Loucy (cell line): ENCODE measurements at regions not wholly inside any gene's neighbourhood (a gene's known extent, or its start where the extent isn't known, plus 50 kb on each side); places are given as distances from the start of the nearest gene placed in this dataset.
A peak's percentile ranks its signal among the peaks of the same experiment; 100 is the strongest.

Experiments used
- H2AFZ ChIP-seq: fragments of 200-600 bp; sonication (generic); 2 replicates; pipeline ENCODE4 v1.6.0; 2016; ENCODE audit warnings: antibody characterized with exemption, mild to moderate bottlenecking, low read length, moderate library complexity
- H3F3A ChIP-seq: fragments of 200-600 bp; 2 replicates; pipeline ENCODE4 v1.6.0; 2016; ENCODE audit warnings: antibody characterized with exemption, low read depth, mild to moderate bottlenecking
- H3K27me3 ChIP-seq: fragments of 200-600 bp; sonication (generic); 2 replicates; pipeline ENCODE4 v1.6.1; 2014; ENCODE audit warnings: low read length, mild to moderate bottlenecking; ENCODE audit not compliant: insufficient read depth, poor library complexity, severe bottlenecking
- H3K36me3 ChIP-seq: fragments of 200-600 bp; sonication (generic); 2 replicates; pipeline ENCODE4 v1.6.1; 2016; ENCODE audit warnings: low read length; ENCODE audit not compliant: insufficient read depth
- H3K4me1 ChIP-seq: fragments of 200-600 bp; sonication (generic); 2 replicates; pipeline ENCODE4 v1.5.1; 2014; ENCODE audit warnings: low read length, mild to moderate bottlenecking; ENCODE audit not compliant: insufficient read depth, poor library complexity, severe bottlenecking
- H3K4me2 ChIP-seq: fragments of 200-600 bp; sonication (generic); 2 replicates; pipeline ENCODE4 v1.6.0; 2014; ENCODE audit warnings: antibody characterized with exemption, low read length, low read depth, mild to moderate bottlenecking; ENCODE audit not compliant: poor library complexity, severe bottlenecking
- H3K4me3 ChIP-seq: fragments of 200-600 bp; sonication (generic); 2 replicates; pipeline ENCODE4 v1.5.1; 2014; ENCODE audit warnings: low read length, mild to moderate bottlenecking, mixed read lengths; ENCODE audit not compliant: poor library complexity, severe bottlenecking
- H3K79me2 ChIP-seq: fragments of 200-600 bp; sonication (generic); 2 replicates; pipeline ENCODE4 v1.6.1; 2014; ENCODE audit warnings: low read length; ENCODE audit not compliant: insufficient read depth
- H3K9ac ChIP-seq: fragments of 200-600 bp; sonication (generic); 2 replicates; pipeline ENCODE4 v1.6.0; 2014; ENCODE audit warnings: mild to moderate bottlenecking, low read depth, low read length, moderate library complexity; ENCODE audit not compliant: poor library complexity, severe bottlenecking
- H3K9me2 ChIP-seq: fragments of 200-600 bp; sonication (generic); replicated peaks from 2 replicates; pipeline ENCODE4 v1.6.1; 2016; ENCODE audit warnings: low read depth, low read length, mixed read lengths
- H3K9me3 ChIP-seq: fragments of 200-600 bp; sonication (generic); 2 replicates; pipeline ENCODE4 v1.6.1; 2014; ENCODE audit warnings: mild to moderate bottlenecking, antibody characterized with exemption, low read length, low read depth; ENCODE audit not compliant: insufficient read depth
- H4K20me1 ChIP-seq: fragments of 200-600 bp; sonication (generic); 2 replicates; pipeline ENCODE4 v1.6.0; 2014; ENCODE audit warnings: antibody characterized with exemption, low read length, mild to moderate bottlenecking; ENCODE audit not compliant: insufficient read depth, poor library complexity, severe bottlenecking
- EZH2phosphoT487 ChIP-seq: fragments of 200-600 bp; IDR thresholded peaks from 2 replicates; pipeline ENCODE4 v1.6.1; 2018; ENCODE audit warnings: antibody characterized with exemption, mild to moderate bottlenecking, moderate library complexity, borderline replicate concordance
- TF ChIP-seq, protein P1 (sequence below): fragments of 200-600 bp; sonication (generic); conservative IDR thresholded peaks from 2 replicates; pipeline ENCODE4 v1.5.1; 2014; ENCODE audit warnings: mild to moderate bottlenecking, antibody characterized with exemption, low read length

DNA sequence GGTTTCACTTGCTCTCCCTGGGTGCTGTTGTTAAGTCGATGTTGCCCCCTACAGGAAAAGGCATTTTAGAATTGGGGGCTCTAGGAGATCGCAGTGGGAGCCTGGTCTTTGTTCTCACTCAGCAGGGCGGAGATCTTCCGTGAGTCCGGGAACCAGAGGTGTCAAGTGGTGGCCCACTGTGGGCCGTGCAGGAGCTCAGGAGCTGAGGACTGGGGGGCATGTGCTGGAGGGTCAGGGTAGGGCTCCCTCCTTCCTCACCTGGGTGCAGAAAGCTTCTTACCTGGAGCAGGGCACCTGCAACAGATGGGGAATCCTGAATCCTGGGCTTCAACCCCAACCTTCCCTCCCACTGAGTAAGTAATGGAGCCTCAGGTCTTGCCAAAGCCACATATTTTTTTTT is 392.7 kb downstream of the NPHP4 start:
- Histone ChIP-seq H3K9ac (no peak overlapping the region), H3F3A (no peaks in the 10 kb centered on the region), H3K9me3 (no peaks in the 10 kb centered on the region; the same call in 1 of the 2 replicates), H3K79me2 (no peaks in the 10 kb centered on the region), H3K27me3 (no peaks in the 10 kb centered on the region), H4K20me1 (no peaks in the 10 kb centered on the region), H3K4me3 (no peak overlapping the region), H3K4me1 (no peaks in the 10 kb centered on the region), H2AFZ (no peak overlapping the region), H3K36me3 (no peaks in the 10 kb centered on the region), H3K9me2 (no peaks in the 10 kb centered on the region), H3K4me2 (no peak overlapping the region)
- TF ChIP-seq EZH2phosphoT487: no peak
- TF ChIP-seq, protein P1, sequence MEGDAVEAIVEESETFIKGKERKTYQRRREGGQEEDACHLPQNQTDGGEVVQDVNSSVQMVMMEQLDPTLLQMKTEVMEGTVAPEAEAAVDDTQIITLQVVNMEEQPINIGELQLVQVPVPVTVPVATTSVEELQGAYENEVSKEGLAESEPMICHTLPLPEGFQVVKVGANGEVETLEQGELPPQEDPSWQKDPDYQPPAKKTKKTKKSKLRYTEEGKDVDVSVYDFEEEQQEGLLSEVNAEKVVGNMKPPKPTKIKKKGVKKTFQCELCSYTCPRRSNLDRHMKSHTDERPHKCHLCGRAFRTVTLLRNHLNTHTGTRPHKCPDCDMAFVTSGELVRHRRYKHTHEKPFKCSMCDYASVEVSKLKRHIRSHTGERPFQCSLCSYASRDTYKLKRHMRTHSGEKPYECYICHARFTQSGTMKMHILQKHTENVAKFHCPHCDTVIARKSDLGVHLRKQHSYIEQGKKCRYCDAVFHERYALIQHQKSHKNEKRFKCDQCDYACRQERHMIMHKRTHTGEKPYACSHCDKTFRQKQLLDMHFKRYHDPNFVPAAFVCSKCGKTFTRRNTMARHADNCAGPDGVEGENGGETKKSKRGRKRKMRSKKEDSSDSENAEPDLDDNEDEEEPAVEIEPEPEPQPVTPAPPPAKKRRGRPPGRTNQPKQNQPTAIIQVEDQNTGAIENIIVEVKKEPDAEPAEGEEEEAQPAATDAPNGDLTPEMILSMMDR: no peak

DNA sequence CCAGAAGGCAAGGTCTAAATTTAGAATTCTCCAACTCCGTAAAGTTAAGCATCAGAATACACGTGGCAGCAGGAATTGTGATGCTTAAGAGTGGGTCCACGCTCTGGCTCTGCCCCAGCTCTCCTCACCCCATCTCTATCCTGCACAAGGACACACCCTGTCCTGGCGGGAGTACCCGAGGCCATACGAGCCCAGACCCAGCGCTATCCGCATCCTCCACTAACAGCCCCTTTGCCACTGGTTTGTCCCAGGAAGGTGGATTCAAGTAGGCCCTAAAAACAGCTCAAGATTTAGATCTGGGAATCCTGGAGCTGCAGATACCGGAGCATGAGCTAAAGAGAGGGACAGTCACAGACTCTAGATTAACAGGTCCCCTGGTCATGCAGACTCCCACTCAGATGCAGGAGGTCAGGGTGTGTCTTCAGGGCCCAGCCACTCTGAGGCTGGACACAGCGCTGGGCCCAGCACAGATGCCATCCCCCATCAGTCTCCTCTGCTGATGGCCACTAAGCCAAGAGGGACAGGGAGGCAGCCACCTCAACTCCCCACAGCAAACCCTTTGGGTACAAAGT is 393.3 kb downstream of the NPHP4 start:
- Histone ChIP-seq H3F3A (no peaks in the 10 kb centered on the region), H3K79me2 (no peaks in the 10 kb centered on the region), H3K9ac (no peak overlapping the region), H3K9me3 (no peaks in the 10 kb centered on the region; the same call in 1 of the 2 replicates), H3K9me2 (no peaks in the 10 kb centered on the region), H3K4me2 (no peak overlapping the region), H2AFZ (no peak overlapping the region), H3K4me3 (no peak overlapping the region), H3K4me1 (no peaks in the 10 kb centered on the region), H3K36me3 (no peaks in the 10 kb centered on the region), H3K27me3 (no peaks in the 10 kb centered on the region), H4K20me1 (no peaks in the 10 kb centered on the region)
- TF ChIP-seq, protein P1: no peak
- TF ChIP-seq EZH2phosphoT487: no peak

DNA sequence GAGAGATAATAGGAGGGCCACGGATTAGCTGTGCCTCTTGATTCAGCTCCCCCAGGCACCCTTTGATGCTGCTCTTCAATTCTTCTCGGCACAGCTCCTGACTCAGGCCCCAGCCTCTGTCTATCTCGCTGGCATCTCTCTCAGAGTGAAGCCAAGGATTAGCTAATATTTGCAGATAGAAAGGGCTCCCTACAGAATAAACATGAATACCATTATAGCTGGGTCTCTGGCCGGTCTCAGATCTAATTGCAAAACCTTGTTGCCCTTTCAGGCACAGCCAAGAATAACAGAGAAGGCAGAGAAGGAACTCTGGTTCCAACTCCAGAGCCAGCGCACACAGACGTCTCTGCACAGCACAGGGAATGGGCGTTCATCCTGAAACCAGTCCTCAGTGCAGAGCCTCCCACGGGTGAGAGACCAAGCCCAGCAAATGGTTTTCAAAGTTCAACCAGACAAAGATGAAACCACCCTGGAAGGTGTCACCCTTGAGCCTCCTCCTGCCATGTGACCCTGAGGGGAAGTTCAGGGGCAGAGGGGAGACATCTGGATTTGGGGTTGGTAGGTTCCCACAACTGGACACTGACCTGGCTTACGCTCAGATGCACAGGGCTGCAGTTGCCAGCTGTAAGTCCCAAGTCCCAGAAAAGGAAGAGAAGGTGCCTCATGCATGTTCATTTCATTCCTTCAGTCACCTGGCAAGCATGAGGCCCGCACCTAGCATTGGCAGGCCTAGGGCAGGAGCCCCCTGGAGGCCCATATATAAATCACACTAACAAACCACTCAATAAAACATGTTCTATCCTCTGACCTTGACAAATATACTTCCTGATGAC is 394.0 kb downstream of the NPHP4 start:
- H3F3A ChIP-seq: no peaks in the 10 kb centered on the region
- H3K4me2 ChIP-seq: no peak overlapping the region
- H3K79me2 ChIP-seq: no peaks in the 10 kb centered on the region
- no peaks in the 10 kb centered on the region for H3K27me3 ChIP-seq
- H3K36me3 ChIP-seq: no peaks in the 10 kb centered on the region
- no peaks in the 10 kb centered on the region for H3K4me1 ChIP-seq
- H4K20me1 ChIP-seq: no peaks in the 10 kb centered on the region
- H3K9me3 ChIP-seq: peaks cover 1% of the 10 kb centered on the region; the same call in 1 of the 2 replicates
- no peak overlapping the region for H3K9ac ChIP-seq
- H3K4me3 ChIP-seq: no peak overlapping the region
- no peak for TF ChIP-seq EZH2phosphoT487
- TF ChIP-seq, protein P1: peak; percentile 42
- H2AFZ ChIP-seq: no peak overlapping the region
- no peaks in the 10 kb centered on the region for H3K9me2 ChIP-seq
